GM13976 (cell line): ENCODE measurements at regions not wholly inside any gene's neighbourhood (a gene's known extent, or its start where the extent isn't known, plus 50 kb on each side); places are given as distances from the start of the nearest gene placed in this dataset.

ENCODE experiments used
- DNase-seq: peaks from one replicate; pipeline ENCODE4 v3.0.0; 2012; ENCODE audit warnings: low spot score
- in situ Hi-C: fragments of 300-500 bp; cut with MboI; formaldehyde crosslinking; loops from one replicate; pipeline ENCODE4 v1.12.0; 2022; ENCODE audit warnings: low sequenced_read_pairs, mixed read lengths, inconsistent platforms; ENCODE audit not compliant: unreplicated experiment
- TF ChIP-seq, protein P1 (sequence below): IDR thresholded peaks from 2 replicates; pipeline ENCODE4 v1.5.1; 2012; ENCODE audit warnings: borderline replicate concordance, mild to moderate bottlenecking; ENCODE audit not compliant: insufficient read depth; ENCODE audit errors: extremely low read depth, missing control alignments, control extremely low read depth

DNA sequence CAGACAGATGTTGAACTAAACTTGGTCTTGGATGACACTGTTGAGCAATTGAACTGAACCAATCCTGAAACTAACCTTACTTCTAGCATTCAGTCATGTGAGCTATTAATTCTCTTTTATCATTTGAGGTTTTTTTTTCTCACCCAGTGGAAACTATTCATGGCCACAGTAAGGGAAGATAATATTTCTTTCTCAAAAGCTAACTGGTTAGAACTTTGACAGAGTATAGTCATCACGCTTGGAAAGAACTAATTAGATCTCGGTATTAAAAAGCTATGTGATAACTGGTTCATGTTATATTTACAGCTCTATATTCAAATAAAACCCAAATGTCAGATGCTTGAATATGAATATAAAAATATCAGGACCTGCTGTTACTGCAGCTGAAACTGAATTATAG is 89.5 kb downstream of the OTUD1 start:
- DNase-seq, result no peak
- in situ Hi-C loops, result loop anchor here (25.0 kb wide), 1 partner anchor 366 kb away; no protein-coding TSS in a partner anchor

DNA sequence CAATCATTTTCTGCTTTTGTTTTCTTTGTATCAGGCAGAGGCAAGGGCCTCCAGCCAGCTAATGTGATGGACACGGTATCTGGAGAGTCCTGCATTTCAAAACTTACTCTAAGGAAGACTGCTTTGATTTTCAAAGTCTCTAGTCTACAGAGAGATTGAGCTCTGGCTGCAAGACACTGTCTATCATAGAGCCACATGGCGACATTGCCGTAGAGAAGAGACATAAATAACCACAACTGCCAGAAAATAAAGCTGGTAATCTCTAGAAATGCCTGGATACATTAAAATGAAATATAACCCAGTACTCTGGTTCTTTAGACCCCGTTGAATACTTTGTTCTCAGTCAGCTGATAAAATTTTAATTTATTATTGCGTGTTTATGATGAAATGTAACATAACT is 90.8 kb downstream of the OTUD1 start:
- TF ChIP-seq, protein P1, sequence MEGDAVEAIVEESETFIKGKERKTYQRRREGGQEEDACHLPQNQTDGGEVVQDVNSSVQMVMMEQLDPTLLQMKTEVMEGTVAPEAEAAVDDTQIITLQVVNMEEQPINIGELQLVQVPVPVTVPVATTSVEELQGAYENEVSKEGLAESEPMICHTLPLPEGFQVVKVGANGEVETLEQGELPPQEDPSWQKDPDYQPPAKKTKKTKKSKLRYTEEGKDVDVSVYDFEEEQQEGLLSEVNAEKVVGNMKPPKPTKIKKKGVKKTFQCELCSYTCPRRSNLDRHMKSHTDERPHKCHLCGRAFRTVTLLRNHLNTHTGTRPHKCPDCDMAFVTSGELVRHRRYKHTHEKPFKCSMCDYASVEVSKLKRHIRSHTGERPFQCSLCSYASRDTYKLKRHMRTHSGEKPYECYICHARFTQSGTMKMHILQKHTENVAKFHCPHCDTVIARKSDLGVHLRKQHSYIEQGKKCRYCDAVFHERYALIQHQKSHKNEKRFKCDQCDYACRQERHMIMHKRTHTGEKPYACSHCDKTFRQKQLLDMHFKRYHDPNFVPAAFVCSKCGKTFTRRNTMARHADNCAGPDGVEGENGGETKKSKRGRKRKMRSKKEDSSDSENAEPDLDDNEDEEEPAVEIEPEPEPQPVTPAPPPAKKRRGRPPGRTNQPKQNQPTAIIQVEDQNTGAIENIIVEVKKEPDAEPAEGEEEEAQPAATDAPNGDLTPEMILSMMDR, result no peak
- in situ Hi-C loops, result loop anchor here (5.0 to 25.0 kb wide), 2 partner anchors 207 to 367 kb away; no protein-coding TSS in a partner anchor

More for the DNA sequence above, 89.5 kb downstream of the OTUD1 start:
- TF ChIP-seq, protein P1, result no peak

DNA sequence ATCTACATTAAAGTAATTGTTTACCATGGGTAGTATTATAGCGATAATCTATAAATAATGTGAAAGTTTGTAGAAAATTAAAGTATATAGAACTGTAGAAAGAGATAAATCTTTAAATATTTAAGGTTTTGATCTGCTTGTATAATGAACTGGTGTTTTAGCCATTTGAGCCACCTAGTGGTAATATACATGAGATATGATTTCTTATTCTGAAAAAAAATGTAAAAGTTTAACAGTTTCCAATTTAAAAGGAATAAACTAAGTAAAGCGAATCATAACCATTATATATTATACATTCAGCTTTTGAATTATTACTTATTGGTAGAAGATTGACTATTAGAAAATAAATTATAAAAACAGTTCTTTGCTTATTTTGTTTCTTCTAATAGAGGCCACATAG is 91.2 kb downstream of the OTUD1 start:
- in situ Hi-C loops, result loop anchor here (5.0 to 25.0 kb wide), 2 partner anchors 208 to 368 kb away; no protein-coding TSS in a partner anchor
- DNase-seq, result no peak

More for the DNA sequence above, 90.8 kb downstream of the OTUD1 start:
- DNase-seq, result no peak

DNA sequence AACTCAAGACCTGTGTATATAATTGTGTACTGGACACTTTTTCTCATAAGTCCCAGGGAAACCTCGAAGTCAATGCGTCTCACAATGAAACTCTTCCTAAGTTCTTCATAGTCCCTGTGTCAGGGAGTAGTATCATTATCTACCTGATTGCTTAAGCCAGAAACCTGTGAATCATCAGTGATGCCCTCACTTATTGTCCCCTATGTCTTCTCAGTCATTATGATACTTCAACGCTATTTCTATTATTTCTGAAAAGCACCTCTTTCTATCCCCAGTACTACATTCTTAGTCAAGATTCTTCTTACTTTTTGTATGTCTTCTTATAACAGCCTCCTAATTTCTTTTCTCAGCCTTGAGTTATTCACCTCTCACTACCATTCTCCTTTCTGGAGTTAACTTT is 94.3 kb downstream of the OTUD1 start:
- in situ Hi-C loops, result loop anchor here (5.0 to 25.0 kb wide), 2 partner anchors 211 to 371 kb away; no protein-coding TSS in a partner anchor
- DNase-seq, result no peak
- TF ChIP-seq, protein P1, result no peak

More for the DNA sequence above, 91.2 kb downstream of the OTUD1 start:
- TF ChIP-seq, protein P1, result no peak

DNA sequence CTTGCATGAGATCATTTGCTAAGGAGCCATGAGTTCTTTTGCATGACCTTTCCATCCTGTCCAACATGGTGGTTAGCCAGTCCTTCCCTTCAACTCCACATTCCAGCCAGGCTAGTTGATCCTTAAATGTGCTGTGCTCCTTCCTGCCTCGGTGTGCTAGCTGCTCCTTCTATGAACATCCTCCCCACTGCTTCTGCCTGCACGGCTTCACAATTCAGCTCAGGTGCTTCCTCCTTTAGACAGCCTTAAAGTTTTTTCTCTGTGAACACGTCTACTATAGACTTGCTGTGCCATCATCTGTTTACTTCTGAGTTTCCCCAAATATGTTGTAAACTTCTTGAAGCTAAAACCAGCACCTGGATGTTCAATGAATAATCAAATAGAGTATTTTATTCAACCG is 95.5 kb downstream of the OTUD1 start:
- no peak for DNase-seq
- TF ChIP-seq, protein P1, result no peak
- in situ Hi-C loops, result loop anchor here (5.0 to 25.0 kb wide), 2 partner anchors 212 to 372 kb away; no protein-coding TSS in a partner anchor

DNA sequence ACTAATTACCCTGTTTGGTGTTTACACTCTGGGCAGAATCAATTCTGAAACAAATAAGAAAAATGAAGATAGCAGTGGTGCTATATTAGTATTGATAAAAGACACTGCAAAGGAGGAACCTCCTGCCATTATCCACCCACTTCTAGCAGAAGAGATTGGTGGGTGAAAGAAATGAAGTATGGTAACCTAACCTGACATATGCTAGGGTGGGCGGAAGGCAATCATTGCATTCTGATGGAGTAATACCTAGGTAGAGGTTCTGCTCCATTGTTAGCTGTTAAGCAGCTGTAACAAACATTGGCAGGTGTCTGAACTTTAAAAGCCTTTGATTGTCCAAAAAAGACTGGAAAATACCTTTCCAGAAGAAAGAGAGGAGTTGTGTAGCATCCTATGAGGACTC is 95.9 kb downstream of the OTUD1 start:
- no peak for DNase-seq
- in situ Hi-C loops, result loop anchor here (5.0 to 25.0 kb wide), 2 partner anchors 212 to 372 kb away; no protein-coding TSS in a partner anchor
- TF ChIP-seq, protein P1, result no peak
